Caco-2 (cell line): ENCODE measurements at regions not wholly inside any gene's neighbourhood (a gene's known extent, or its start where the extent isn't known, plus 50 kb on each side); places are given as distances from the start of the nearest gene placed in this dataset.

Source experiments
- BruUV-seq: library from RNA; stranded (reverse); fragments of 400-500 nt; replicated peaks from 2 replicates; lab custom pipeline; 2021; lab: Mats Ljungman, UMichigan
- CTCF ChIA-PET: fragments of 300-600 bp; sonication (Branson Sonifier 250); formaldehyde crosslinking; loops from one replicate; lab custom pipeline; 2022; ENCODE audit warnings: antibody characterized with exemption; lab: Charles Lee
- POLR2A ChIA-PET: fragments of 300-600 bp; sonication (Branson Sonifier 250); formaldehyde crosslinking; loops from one replicate; lab custom pipeline; 2022; ENCODE audit warnings: antibody characterized with exemption; lab: Charles Lee
- DNase-seq, 2 experiments: peaks; one replicate each; pipeline versions ENCODE4 v3.0.0 to v3.0.0-alpha.2; 2020 to 2022
- H3K27me3 ChIP-seq: replicated peaks from 2 replicates; pipeline ENCODE4 v1.6.0; 2011; ENCODE audit warnings: low read length; ENCODE audit not compliant: control insufficient read depth, insufficient read depth
- H3K36me3 ChIP-seq: 2 replicates; pipeline ENCODE4 v1.5.1; 2011; ENCODE audit warnings: low read length; ENCODE audit not compliant: control insufficient read depth, insufficient read depth
- H3K4me1 ChIP-seq: fragments of 250-450 bp; sonication (Bioruptor Pico); 2 replicates; pipeline ENCODE4 v1.5.1; 2020; ENCODE audit warnings: mild to moderate bottlenecking
- H3K4me3 ChIP-seq: 2 replicates; pipeline ENCODE4 v1.5.1; 2011; ENCODE audit warnings: low read depth, mild to moderate bottlenecking, control low read depth, low read length
- H3K9me3 ChIP-seq: fragments of 250-450 bp; sonication (Bioruptor Pico); 2 replicates; pipeline ENCODE4 v1.5.1; 2020; ENCODE audit warnings: mild to moderate bottlenecking, moderate library complexity
- H3K27ac Mint-ChIP-seq: one replicate; pipeline ENCODE4 v1.8.0; 2022; ENCODE audit warnings: mixed read lengths; ENCODE audit not compliant: unreplicated experiment
- H3K27me3 Mint-ChIP-seq: one replicate; pipeline ENCODE4 v1.8.0; 2022; ENCODE audit warnings: mixed read lengths; ENCODE audit not compliant: insufficient read depth, unreplicated experiment
- H3K36me3 Mint-ChIP-seq: one replicate; pipeline ENCODE4 v1.8.0; 2022; ENCODE audit warnings: mild to moderate bottlenecking, mixed read lengths; ENCODE audit not compliant: insufficient read depth, unreplicated experiment
- H3K4me1 Mint-ChIP-seq: one replicate; pipeline ENCODE4 v1.8.0; 2022; ENCODE audit warnings: low read depth, mixed read lengths; ENCODE audit not compliant: unreplicated experiment
- H3K4me3 Mint-ChIP-seq: one replicate; pipeline ENCODE4 v1.8.0; 2022; ENCODE audit warnings: mild to moderate bottlenecking, moderate library complexity, mixed read lengths; ENCODE audit not compliant: unreplicated experiment
- H3K9me3 Mint-ChIP-seq: one replicate; pipeline ENCODE4 v1.8.0; 2022; ENCODE audit warnings: mixed read lengths; ENCODE audit not compliant: unreplicated experiment
- CTCF ChIP-seq, 2 experiments: fragments of 200-600 bp in 1 of 2; IDR thresholded peaks; 1 replicate in 1 of 2; 2 replicates in 1 of 2; pipeline versions ENCODE4 v1.5.1 to v1.8.0; 2011 to 2022; ENCODE audit warnings: antibody characterized with exemption in 1 of 2, control low read depth in 1 of 2, inconsistent platforms in 1 of 2, low read depth in 1 of 2, low read length in 1 of 2, mild to moderate bottlenecking in 1 of 2, moderate library complexity in 1 of 2; ENCODE audit not compliant: insufficient read depth in 1 of 2, severe bottlenecking in 1 of 2, unreplicated experiment in 1 of 2
- intact Hi-C: fragments of 100-400 bp; cut with micrococcal nuclease; formaldehyde crosslinking; loops from one replicate; pipeline ENCODE4 v1.10.0; 2022; ENCODE audit not compliant: unreplicated experiment

DNA sequence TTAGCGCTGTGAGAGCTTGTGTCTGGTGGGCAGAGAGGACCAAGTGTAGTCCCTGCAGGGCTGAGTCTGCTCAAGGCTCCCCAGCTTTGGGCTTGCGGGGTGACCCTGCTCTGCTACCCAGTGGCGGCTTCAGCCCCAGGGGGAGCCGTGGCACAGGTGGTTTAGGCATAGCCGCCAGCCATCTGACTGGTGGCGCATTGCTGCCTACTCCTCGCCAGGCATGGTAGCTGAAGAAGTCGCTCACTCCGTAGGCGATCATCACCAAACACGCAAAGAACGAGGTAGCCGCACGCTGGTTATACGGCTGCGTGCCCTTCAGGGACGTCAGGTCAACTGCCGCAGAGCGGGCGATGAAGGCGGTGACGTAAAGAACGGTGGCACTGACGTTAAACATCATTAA lies 180.7 kb upstream of the DIPK2B start:
- Mint-ChIP-seq H3K36me3 (no peaks in the 10 kb centered on the region), H3K27me3 (no peaks in the 10 kb centered on the region)
- BruUV-seq: no TSS peak

GRCh38 chrX:45379236-45379635 lies 178.6 kb upstream of the DIPK2B start:
- Mint-ChIP-seq H3K36me3 (no peaks in the 10 kb centered on the region), H3K27ac (no peak overlapping the region), H3K4me3 (no peak overlapping the region), H3K27me3 (peaks cover 3% of the 10 kb centered on the region), H3K4me1 (no peaks in the 10 kb centered on the region), H3K9me3 (peaks cover 13% of the 10 kb centered on the region)
- intact Hi-C loops: no loop called here
- H3K4me3 ChIP-seq: no peak overlapping the region
- no TSS peak for BruUV-seq
- no peak for DNase-seq
- no peak for TF ChIP-seq CTCF (IDR thresholded peaks at IDR 0.05; ENCODE audit: insufficient read depth in 1 of 2, low read depth in 1 of 2, low read length in 1 of 2, severe bottlenecking in 1 of 2, unreplicated experiment in 1 of 2)
- ChIA-PET POLR2A (no interaction called here), CTCF (no interaction called here)
- no peaks in the 10 kb centered on the region for H3K4me1 ChIP-seq
- no peaks in the 10 kb centered on the region for H3K36me3 ChIP-seq
- H3K27me3 ChIP-seq: no peaks in the 10 kb centered on the region
- H3K9me3 ChIP-seq: no peaks in the 10 kb centered on the region

More for the DNA sequence above, 180.7 kb upstream of the DIPK2B start:
- Histone ChIP-seq H3K27me3 (no peaks in the 10 kb centered on the region), H3K4me1 (no peaks in the 10 kb centered on the region), H3K36me3 (no peaks in the 10 kb centered on the region), H3K4me3 (no peak overlapping the region), H3K9me3 (no peaks in the 10 kb centered on the region)
- no peak for TF ChIP-seq CTCF (IDR thresholded peaks at IDR 0.05; ENCODE audit: insufficient read depth in 1 of 2, low read depth in 1 of 2, low read length in 1 of 2, severe bottlenecking in 1 of 2, unreplicated experiment in 1 of 2)
- H3K9me3 Mint-ChIP-seq: no peaks in the 10 kb centered on the region
- no peaks in the 10 kb centered on the region for H3K4me1 Mint-ChIP-seq
- DNase-seq: no peak
- ChIA-PET CTCF (no interaction called here), POLR2A (no interaction called here)
- intact Hi-C loops: no loop called here
- H3K4me3 Mint-ChIP-seq: no peak overlapping the region
- H3K27ac Mint-ChIP-seq: no peak overlapping the region

DNA sequence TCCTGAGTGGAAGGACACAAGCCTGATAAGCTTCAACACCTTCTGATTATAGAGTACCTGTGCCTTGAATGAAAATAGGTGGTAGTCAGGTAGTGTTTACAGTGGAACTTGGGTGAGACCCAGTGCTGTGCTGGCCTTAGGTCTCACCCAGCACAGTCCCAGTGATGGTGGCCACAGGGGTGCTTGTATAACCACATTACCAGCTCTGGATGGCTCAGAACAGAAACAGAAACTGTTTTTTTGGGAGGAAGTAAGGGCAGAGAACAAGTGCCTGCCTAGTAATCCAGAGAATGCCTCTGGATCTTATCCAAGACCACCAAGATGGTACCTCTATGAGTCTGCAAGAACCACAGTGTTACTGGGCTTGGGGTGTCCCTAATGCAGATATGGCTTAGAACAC lies 171.5 kb upstream of the DIPK2B start:
- Histone ChIP-seq H3K4me3 (no peak overlapping the region), H3K9me3 (peaks cover 3% of the 10 kb centered on the region; the same call in 1 of the 2 replicates), H3K27me3 (no peaks in the 10 kb centered on the region), H3K36me3 (no peaks in the 10 kb centered on the region), H3K4me1 (no peaks in the 10 kb centered on the region)
- intact Hi-C loops: no loop called here
- DNase-seq: no peak
- Mint-ChIP-seq H3K4me3 (no peak overlapping the region), H3K36me3 (no peaks in the 10 kb centered on the region), H3K27me3 (peaks cover 3% of the 10 kb centered on the region), H3K9me3 (peaks cover 44% of the 10 kb centered on the region), H3K27ac (no peak overlapping the region), H3K4me1 (no peaks in the 10 kb centered on the region)
- no peak for TF ChIP-seq CTCF (IDR thresholded peaks at IDR 0.05; ENCODE audit: insufficient read depth in 1 of 2, low read depth in 1 of 2, low read length in 1 of 2, severe bottlenecking in 1 of 2, unreplicated experiment in 1 of 2)
- POLR2A ChIA-PET: no interaction called here
- BruUV-seq: no TSS peak
- CTCF ChIA-PET: no interaction called here
